ENCODE measurements at regions not wholly inside any gene's neighbourhood (a gene's known extent, or its start where the extent isn't known, plus 50 kb on each side); places are given as distances from the start of the nearest gene placed in this dataset.

DNA sequence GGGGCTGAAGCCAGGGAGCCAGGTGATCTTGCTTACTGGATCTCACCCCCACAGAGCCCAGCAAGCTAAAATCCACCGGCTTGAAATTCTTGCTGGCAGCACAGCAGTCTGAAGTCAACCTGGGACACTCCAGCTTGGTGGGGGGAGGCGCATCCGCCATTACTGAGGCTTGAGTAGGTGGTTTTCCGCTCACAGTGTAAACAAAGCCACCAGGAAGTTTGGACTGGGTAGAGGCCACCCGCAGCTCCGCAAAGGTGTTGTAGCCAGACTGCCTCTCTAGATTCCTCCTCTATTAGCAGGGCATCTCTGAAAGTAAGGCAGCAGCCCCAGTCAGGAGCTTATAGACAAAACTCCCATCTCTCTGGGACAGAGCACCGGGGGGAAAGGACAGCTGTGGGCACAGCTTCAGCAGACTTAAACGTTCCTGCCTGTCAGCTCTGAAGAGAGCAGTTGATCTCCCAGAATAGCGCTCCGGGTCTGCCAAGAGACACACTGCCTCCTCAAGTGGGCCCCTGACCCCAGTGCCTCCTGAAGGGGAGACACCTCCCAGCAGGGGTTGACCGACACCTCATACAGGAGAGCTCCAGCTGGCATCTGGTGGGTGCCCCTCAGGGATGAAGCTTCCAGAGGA, 206.3 kb upstream of the KHDRBS2 start:
- Histone ChIP-seq H3K36me3 (ENCODE audit: control insufficient read depth in 5 of 5, insufficient read depth in 5 of 5, low read length in 5 of 5) (no peaks in the 10 kb centered on the region), H3K4me1 (ENCODE audit: control insufficient read depth in 5 of 5, insufficient read depth in 5 of 5, low read length in 5 of 5) (no peaks in the 10 kb centered on the region), H3K9ac (ENCODE audit: low read length in 5 of 5) (no peak overlapping the region), H3K9me3 (ENCODE audit: control insufficient read depth in 5 of 5, low read length in 5 of 5) (peaks cover 0 to 2% (median 0%) of the 10 kb centered on the region in 5 donors), H3K4me3 (ENCODE audit: low read depth in 1 of 5, low read length in 5 of 5) (no peak overlapping the region), H3K27ac (ENCODE audit: low read depth, low read length) (no peak overlapping the region), H3K27me3 (ENCODE audit: control insufficient read depth in 5 of 5, insufficient read depth in 4 of 5, low read length in 5 of 5) (no peaks in the 10 kb centered on the region)

DNA sequence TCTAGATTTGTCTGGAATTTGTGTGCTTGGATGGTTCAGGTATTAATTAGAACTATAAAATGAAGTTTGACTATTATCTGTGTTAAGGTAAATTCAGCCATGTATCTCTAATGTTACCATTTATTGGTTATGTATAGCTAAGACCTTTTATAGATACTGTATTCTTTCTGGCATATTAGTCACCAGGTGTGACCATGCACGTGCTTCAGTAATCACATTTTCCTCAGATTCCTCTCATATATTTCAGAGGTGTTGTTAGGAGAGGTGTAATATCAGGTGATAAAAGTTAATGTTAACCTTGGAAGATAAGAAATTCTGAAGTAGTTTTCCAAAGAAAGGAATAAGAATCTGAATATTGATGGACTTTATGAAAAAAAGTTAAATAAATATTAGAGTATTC, 194.5 kb upstream of the KHDRBS2 start:
- no peaks in the 10 kb centered on the region for H3K4me1 ChIP-seq (ENCODE audit: control insufficient read depth in 5 of 5, insufficient read depth in 5 of 5, low read length in 5 of 5)
- no peak overlapping the region for H3K9ac ChIP-seq (ENCODE audit: low read length in 5 of 5)
- H3K4me3 ChIP-seq (ENCODE audit: low read depth in 1 of 5, low read length in 5 of 5) = no peak overlapping the region
- H3K27me3 ChIP-seq (ENCODE audit: control insufficient read depth in 5 of 5, insufficient read depth in 4 of 5, low read length in 5 of 5) = no peaks in the 10 kb centered on the region
- no peaks in the 10 kb centered on the region for H3K9me3 ChIP-seq (ENCODE audit: control insufficient read depth in 5 of 5, low read length in 5 of 5)
- H3K27ac ChIP-seq (ENCODE audit: low read depth, low read length) = no peak overlapping the region
- no peaks in the 10 kb centered on the region for H3K36me3 ChIP-seq (ENCODE audit: control insufficient read depth in 5 of 5, insufficient read depth in 5 of 5, low read length in 5 of 5)

DNA sequence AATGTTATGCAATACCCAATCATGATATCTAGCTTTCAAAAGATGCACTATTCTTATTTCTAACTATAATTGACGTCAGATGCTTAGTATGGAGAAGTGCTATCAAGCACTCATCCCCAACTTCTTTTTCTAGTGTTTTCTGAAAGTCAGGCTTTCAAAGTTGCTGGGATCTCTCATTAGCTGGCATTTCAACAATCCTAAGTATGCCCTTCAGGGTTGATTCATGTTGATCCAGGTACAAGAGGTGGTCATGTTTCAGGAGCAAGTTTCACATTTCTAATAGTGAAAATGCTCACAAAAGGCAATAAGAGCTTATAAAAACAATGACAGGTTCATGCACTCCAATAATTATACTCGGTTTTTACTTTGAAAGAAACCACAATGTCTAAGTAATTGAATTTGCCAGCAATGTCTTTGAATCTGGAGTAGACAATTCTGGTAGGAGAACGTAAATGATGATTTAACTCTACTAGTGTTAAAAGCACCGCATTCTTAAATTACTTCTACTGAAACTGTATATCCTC, 193.7 kb upstream of the KHDRBS2 start:
- Histone ChIP-seq H3K9me3 (ENCODE audit: control insufficient read depth in 5 of 5, low read length in 5 of 5) (no peaks in the 10 kb centered on the region), H3K4me3 (ENCODE audit: low read depth in 1 of 5, low read length in 5 of 5) (no peak overlapping the region), H3K36me3 (ENCODE audit: control insufficient read depth in 5 of 5, insufficient read depth in 5 of 5, low read length in 5 of 5) (no peaks in the 10 kb centered on the region), H3K4me1 (ENCODE audit: control insufficient read depth in 5 of 5, insufficient read depth in 5 of 5, low read length in 5 of 5) (no peaks in the 10 kb centered on the region), H3K27ac (ENCODE audit: low read depth, low read length) (no peak overlapping the region), H3K27me3 (ENCODE audit: control insufficient read depth in 5 of 5, insufficient read depth in 4 of 5, low read length in 5 of 5) (no peaks in the 10 kb centered on the region), H3K9ac (ENCODE audit: low read length in 5 of 5) (no peak overlapping the region)

DNA sequence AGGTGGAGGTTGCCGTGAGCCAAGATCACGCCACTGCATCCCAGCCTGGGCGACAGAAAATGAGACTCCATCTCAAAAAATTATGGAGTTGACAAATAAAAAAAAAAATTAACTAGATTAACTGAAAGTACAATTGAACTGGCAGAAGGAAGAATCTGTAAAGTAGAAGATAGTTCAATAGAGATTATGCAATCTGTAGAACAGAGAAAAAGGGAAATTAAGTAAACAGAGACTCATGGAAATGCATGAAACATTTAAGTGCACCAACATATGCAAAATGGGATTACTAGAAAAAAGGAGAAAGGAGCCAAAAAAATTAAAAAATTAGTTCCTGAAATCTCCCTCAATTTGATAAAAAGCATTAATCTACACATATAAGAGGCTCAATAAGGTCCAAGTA, 188.8 kb upstream of the KHDRBS2 start:
- Histone ChIP-seq H3K36me3 (ENCODE audit: control insufficient read depth in 5 of 5, insufficient read depth in 5 of 5, low read length in 5 of 5) (no peaks in the 10 kb centered on the region), H3K4me3 (ENCODE audit: low read depth in 1 of 5, low read length in 5 of 5) (no peak overlapping the region), H3K9ac (ENCODE audit: low read length in 5 of 5) (no peak overlapping the region), H3K27me3 (ENCODE audit: control insufficient read depth in 5 of 5, insufficient read depth in 4 of 5, low read length in 5 of 5) (no peaks in the 10 kb centered on the region), H3K27ac (ENCODE audit: low read depth, low read length) (no peak overlapping the region), H3K4me1 (ENCODE audit: control insufficient read depth in 5 of 5, insufficient read depth in 5 of 5, low read length in 5 of 5) (no peaks in the 10 kb centered on the region), H3K9me3 (ENCODE audit: control insufficient read depth in 5 of 5, low read length in 5 of 5) (peaks cover 0 to 4% (median 0%) of the 10 kb centered on the region in 5 donors)

DNA sequence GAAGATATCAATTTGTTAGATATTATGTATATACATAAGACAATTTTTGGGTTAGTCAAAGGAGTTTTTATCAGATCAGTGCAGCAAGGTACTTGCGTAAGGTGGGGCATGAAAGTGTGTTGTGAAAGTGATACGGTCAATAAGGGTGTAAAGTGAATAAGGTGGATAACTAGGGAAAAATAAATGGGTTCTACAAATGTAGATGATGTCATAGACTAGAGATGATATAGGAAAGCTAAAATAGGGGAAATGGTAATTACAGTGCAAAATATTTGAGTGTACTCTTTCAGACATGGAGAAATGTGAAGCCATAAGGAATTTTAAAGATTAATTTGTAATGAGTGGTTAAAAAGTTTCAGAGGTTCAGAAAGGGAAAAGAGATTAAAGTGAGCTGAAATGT, 180.6 kb upstream of the KHDRBS2 start:
- Histone ChIP-seq H3K27ac (ENCODE audit: low read depth, low read length) (no peak overlapping the region), H3K36me3 (ENCODE audit: control insufficient read depth in 5 of 5, insufficient read depth in 5 of 5, low read length in 5 of 5) (no peaks in the 10 kb centered on the region), H3K4me3 (ENCODE audit: low read depth in 1 of 5, low read length in 5 of 5) (no peak overlapping the region), H3K4me1 (ENCODE audit: control insufficient read depth in 5 of 5, insufficient read depth in 5 of 5, low read length in 5 of 5) (no peaks in the 10 kb centered on the region), H3K9me3 (ENCODE audit: control insufficient read depth in 5 of 5, low read length in 5 of 5) (no peaks in the 10 kb centered on the region), H3K9ac (ENCODE audit: low read length in 5 of 5) (no peak overlapping the region), H3K27me3 (ENCODE audit: control insufficient read depth in 5 of 5, insufficient read depth in 4 of 5, low read length in 5 of 5) (no peaks in the 10 kb centered on the region)

DNA sequence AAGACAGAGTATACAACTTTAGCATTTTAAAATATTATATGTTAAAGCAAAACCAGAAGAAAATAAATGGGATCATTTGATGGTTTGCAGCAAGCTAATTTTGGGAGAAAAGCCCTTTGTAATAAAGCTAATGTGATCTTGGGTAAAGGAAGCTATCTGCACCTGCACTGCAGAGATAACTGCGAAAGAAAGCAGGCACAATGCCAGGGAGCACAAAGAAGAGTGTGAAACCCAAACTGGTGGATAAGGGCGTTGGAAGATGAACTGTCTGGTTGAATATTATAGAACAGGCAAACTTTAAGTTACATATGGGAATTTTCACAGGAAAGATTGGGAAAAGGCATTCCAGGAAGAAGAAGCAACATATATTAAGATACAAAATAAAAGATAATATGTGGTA, 179.2 kb upstream of the KHDRBS2 start:
- H3K9me3 ChIP-seq (ENCODE audit: control insufficient read depth in 5 of 5, low read length in 5 of 5) = no peaks in the 10 kb centered on the region
- H3K36me3 ChIP-seq (ENCODE audit: control insufficient read depth in 5 of 5, insufficient read depth in 5 of 5, low read length in 5 of 5) = no peaks in the 10 kb centered on the region
- H3K9ac ChIP-seq (ENCODE audit: low read length in 5 of 5) = no peak overlapping the region
- no peak overlapping the region for H3K27ac ChIP-seq (ENCODE audit: low read depth, low read length)
- no peak overlapping the region for H3K4me3 ChIP-seq (ENCODE audit: low read depth in 1 of 5, low read length in 5 of 5)
- no peaks in the 10 kb centered on the region for H3K27me3 ChIP-seq (ENCODE audit: control insufficient read depth in 5 of 5, insufficient read depth in 4 of 5, low read length in 5 of 5)
- no peaks in the 10 kb centered on the region for H3K4me1 ChIP-seq (ENCODE audit: control insufficient read depth in 5 of 5, insufficient read depth in 5 of 5, low read length in 5 of 5)

DNA sequence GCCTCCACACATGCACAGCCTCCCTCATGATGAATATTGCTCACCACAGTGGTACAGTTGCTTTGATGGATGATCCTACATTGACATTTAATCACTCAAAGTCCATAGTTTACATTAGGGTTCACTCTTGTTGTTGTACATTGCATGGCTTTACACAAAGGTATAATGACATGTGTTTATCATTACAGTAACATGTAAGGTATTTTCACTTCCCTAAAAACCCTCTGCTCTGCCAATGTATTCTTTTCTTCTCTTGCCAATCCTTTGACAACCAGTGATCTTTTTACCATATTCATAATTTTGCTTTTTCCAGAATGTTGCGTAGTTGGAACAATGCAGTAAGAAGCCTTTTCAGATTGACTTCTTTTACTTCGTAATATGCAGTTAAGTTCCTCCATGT, 166.6 kb upstream of the KHDRBS2 start:
- Histone ChIP-seq H3K4me1 (ENCODE audit: control insufficient read depth in 5 of 5, insufficient read depth in 5 of 5, low read length in 5 of 5) (no peaks in the 10 kb centered on the region), H3K27ac (ENCODE audit: low read depth, low read length) (no peak overlapping the region), H3K9ac (ENCODE audit: low read length in 5 of 5) (no peak overlapping the region), H3K36me3 (ENCODE audit: control insufficient read depth in 5 of 5, insufficient read depth in 5 of 5, low read length in 5 of 5) (no peaks in the 10 kb centered on the region), H3K9me3 (ENCODE audit: control insufficient read depth in 5 of 5, low read length in 5 of 5) (peaks cover 0 to 2% (median 0%) of the 10 kb centered on the region in 5 donors), H3K4me3 (ENCODE audit: low read depth in 1 of 5, low read length in 5 of 5) (no peak overlapping the region), H3K27me3 (ENCODE audit: control insufficient read depth in 5 of 5, insufficient read depth in 4 of 5, low read length in 5 of 5) (no peaks in the 10 kb centered on the region)

DNA sequence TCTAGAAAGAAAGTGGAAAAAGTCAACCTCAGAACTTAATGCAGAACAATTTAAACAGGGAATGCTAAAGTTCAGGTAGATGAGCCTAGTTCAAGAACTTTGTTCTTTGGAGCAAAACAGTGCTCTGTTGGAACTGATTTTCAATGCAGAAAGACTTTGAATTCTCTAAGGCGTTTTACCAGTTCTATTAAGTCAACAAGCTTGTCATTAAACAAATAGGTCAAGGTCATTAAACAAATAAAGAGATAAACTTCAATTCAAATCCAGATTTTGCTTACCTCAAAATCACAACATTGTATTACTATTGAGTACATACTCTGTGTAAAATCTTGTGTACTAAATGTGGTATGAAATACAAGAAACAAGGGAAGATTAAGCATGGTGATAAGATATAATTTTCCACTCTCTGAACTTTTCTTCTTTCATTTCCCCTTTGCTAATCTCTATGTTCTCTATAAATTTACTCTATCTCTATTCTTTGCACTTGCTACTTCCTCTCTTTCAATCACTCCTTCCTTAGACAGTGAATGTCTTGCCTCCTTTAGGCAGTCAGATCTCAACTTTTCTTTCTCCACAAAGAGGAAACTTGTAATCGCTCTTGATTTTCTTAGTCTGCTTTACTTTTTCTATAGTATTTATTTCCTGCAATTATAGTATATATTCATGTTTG, 160.8 kb upstream of the KHDRBS2 start:
- Histone ChIP-seq H3K27ac (ENCODE audit: low read depth, low read length) (no peak overlapping the region), H3K9me3 (ENCODE audit: control insufficient read depth in 5 of 5, low read length in 5 of 5) (peaks cover 0 to 2% (median 0%) of the 10 kb centered on the region in 5 donors), H3K36me3 (ENCODE audit: control insufficient read depth in 5 of 5, insufficient read depth in 5 of 5, low read length in 5 of 5) (no peaks in the 10 kb centered on the region), H3K9ac (ENCODE audit: low read length in 5 of 5) (no peak overlapping the region), H3K27me3 (ENCODE audit: control insufficient read depth in 5 of 5, insufficient read depth in 4 of 5, low read length in 5 of 5) (no peaks in the 10 kb centered on the region), H3K4me3 (ENCODE audit: low read depth in 1 of 5, low read length in 5 of 5) (no peak overlapping the region), H3K4me1 (ENCODE audit: control insufficient read depth in 5 of 5, insufficient read depth in 5 of 5, low read length in 5 of 5) (no peaks in the 10 kb centered on the region)

DNA sequence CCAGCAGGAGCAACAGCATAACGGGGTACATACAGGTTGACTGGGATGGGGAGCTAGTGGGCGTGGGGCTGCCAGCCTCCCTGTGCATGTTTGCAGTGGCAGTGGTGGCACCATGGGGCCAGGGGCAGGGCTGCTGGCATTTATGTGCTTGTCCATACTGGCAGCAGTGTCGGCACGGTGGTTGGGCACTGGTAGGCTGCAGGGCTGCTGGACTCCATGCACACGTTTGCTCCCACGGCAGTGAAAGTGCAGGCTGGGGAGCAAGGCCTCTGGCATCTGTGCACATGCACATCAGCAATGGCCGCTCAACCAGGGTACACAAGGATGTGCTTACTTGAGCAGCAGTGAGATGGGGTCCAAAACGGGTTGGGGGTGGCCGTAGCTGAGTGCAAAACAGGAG, 159.5 kb upstream of the KHDRBS2 start:
- H3K36me3 ChIP-seq (ENCODE audit: control insufficient read depth in 5 of 5, insufficient read depth in 5 of 5, low read length in 5 of 5) = no peaks in the 10 kb centered on the region
- no peak overlapping the region for H3K9ac ChIP-seq (ENCODE audit: low read length in 5 of 5)
- no peak overlapping the region for H3K4me3 ChIP-seq (ENCODE audit: low read depth in 1 of 5, low read length in 5 of 5)
- no peaks in the 10 kb centered on the region for H3K4me1 ChIP-seq (ENCODE audit: control insufficient read depth in 5 of 5, insufficient read depth in 5 of 5, low read length in 5 of 5)
- no peaks in the 10 kb centered on the region for H3K27me3 ChIP-seq (ENCODE audit: control insufficient read depth in 5 of 5, insufficient read depth in 4 of 5, low read length in 5 of 5)
- no peak overlapping the region for H3K27ac ChIP-seq (ENCODE audit: low read depth, low read length)
- peaks cover 0 to 6% (median 3%) of the 10 kb centered on the region in 5 donors for H3K9me3 ChIP-seq (ENCODE audit: control insufficient read depth in 5 of 5, low read length in 5 of 5)

DNA sequence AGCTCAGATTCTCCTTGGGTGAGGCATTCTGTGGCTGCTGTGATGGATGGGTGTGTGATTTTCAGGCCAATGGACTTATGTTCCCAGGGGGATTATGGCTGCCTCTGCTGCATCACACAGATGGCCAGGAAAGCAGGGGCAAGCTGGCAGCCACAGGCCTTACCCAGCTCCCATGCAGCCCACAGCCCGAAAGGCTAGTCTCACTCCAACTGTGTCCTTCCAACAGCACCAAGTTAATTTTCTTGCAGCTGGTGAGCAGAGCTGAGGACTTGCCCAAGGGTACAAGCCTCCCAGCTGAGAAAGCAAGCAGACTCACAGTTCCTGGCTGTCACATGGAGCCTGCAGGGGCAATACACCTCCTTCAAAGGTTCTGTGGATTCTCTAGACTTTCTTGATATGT, 155.2 kb upstream of the KHDRBS2 start:
- Histone ChIP-seq H3K27me3 (ENCODE audit: control insufficient read depth in 5 of 5, insufficient read depth in 4 of 5, low read length in 5 of 5) (no peaks in the 10 kb centered on the region), H3K4me1 (ENCODE audit: control insufficient read depth in 5 of 5, insufficient read depth in 5 of 5, low read length in 5 of 5) (no peaks in the 10 kb centered on the region), H3K4me3 (ENCODE audit: low read depth in 1 of 5, low read length in 5 of 5) (no peak overlapping the region), H3K27ac (ENCODE audit: low read depth, low read length) (no peak overlapping the region), H3K9me3 (ENCODE audit: control insufficient read depth in 5 of 5, low read length in 5 of 5) (peaks cover 3 to 25% (median 12%) of the 10 kb centered on the region in 5 donors), H3K9ac (ENCODE audit: low read length in 5 of 5) (no peak overlapping the region), H3K36me3 (ENCODE audit: control insufficient read depth in 5 of 5, insufficient read depth in 5 of 5, low read length in 5 of 5) (no peaks in the 10 kb centered on the region)
